H9 (cell line): ENCODE measurements at regions not wholly inside any gene's neighbourhood (a gene's known extent, or its start where the extent isn't known, plus 50 kb on each side); places are given as distances from the start of the nearest gene placed in this dataset.

ENCODE experiments used
- DNase-seq: peaks from one replicate; pipeline ENCODE4 v3.0.0-alpha.2; 2017
- H2AFZ ChIP-seq: one replicate; pipeline ENCODE4 v1.6.1; 2013; ENCODE audit warnings: mild to moderate bottlenecking, low read length, control low read depth, moderate library complexity
- H2AK5ac ChIP-seq: 2 replicates; pipeline ENCODE4 v1.6.1; 2013; ENCODE audit warnings: low read length, control low read depth, mixed read lengths; ENCODE audit not compliant: insufficient read length
- H2BK120ac ChIP-seq: one replicate; pipeline ENCODE4 v1.6.1; 2013; ENCODE audit warnings: low read depth, mild to moderate bottlenecking, low read length, control low read depth, inconsistent platforms; ENCODE audit not compliant: poor library complexity, severe bottlenecking
- H2BK12ac ChIP-seq: 2 replicates; pipeline ENCODE4 v1.6.1; 2013; ENCODE audit warnings: low read length, control low read depth, mixed read lengths, low read depth; ENCODE audit not compliant: insufficient read length
- H2BK15ac ChIP-seq: 2 replicates; pipeline ENCODE4 v1.6.1; 2013; ENCODE audit warnings: low read depth, low read length, control low read depth
- H2BK20ac ChIP-seq: one replicate; pipeline ENCODE4 v1.6.1; 2013; ENCODE audit warnings: low read depth, mild to moderate bottlenecking, low read length, control low read depth, inconsistent platforms; ENCODE audit not compliant: poor library complexity, severe bottlenecking
- H2BK5ac ChIP-seq: 2 replicates; pipeline ENCODE4 v1.6.1; 2013; ENCODE audit warnings: low read length, control low read depth, mixed read lengths; ENCODE audit not compliant: insufficient read length
- H3K14ac ChIP-seq: 2 replicates; pipeline ENCODE4 v1.6.1; 2013; ENCODE audit warnings: low read length, control low read depth; ENCODE audit not compliant: insufficient read depth
- H3K18ac ChIP-seq: 2 replicates; pipeline ENCODE4 v1.6.1; 2013; ENCODE audit warnings: low read depth, mild to moderate bottlenecking, mixed read lengths, low read length, control low read depth; ENCODE audit not compliant: insufficient read length
- H3K23ac ChIP-seq: 2 replicates; pipeline ENCODE4 v1.6.1; 2013; ENCODE audit warnings: low read length, control low read depth, mixed read lengths, low read depth; ENCODE audit not compliant: insufficient read length
- H3K23me2 ChIP-seq: 2 replicates; pipeline ENCODE4 v1.6.1; 2013; ENCODE audit warnings: low read depth, mild to moderate bottlenecking, mixed read lengths, low read length, control low read depth; ENCODE audit not compliant: insufficient read length, poor library complexity, severe bottlenecking
- H3K27ac ChIP-seq: 2 replicates; pipeline ENCODE4 v1.5.1; 2013; ENCODE audit warnings: low read length, control low read depth, mixed read lengths, low read depth; ENCODE audit not compliant: insufficient read length
- H3K27me3 ChIP-seq: 2 replicates; pipeline ENCODE4 v1.6.1; 2013; ENCODE audit warnings: low read length, control low read depth, inconsistent platforms; ENCODE audit not compliant: insufficient read depth
- H3K4ac ChIP-seq: 2 replicates; pipeline ENCODE4 v1.6.1; 2013; ENCODE audit warnings: low read depth, mild to moderate bottlenecking, control low read depth, inconsistent platforms, low read length, moderate library complexity
- H3K4me1 ChIP-seq: 2 replicates; pipeline ENCODE4 v1.6.1; 2013; ENCODE audit warnings: low read length, control low read depth, inconsistent platforms; ENCODE audit not compliant: insufficient read depth
- H3K4me2 ChIP-seq: 2 replicates; pipeline ENCODE4 v1.6.1; 2013; ENCODE audit warnings: low read length, control low read depth, mixed read lengths; ENCODE audit not compliant: insufficient read length, insufficient read depth
- H3K56ac ChIP-seq: 2 replicates; pipeline ENCODE4 v1.6.1; 2013; ENCODE audit warnings: low read depth, mild to moderate bottlenecking, mixed read lengths, low read length, control low read depth; ENCODE audit not compliant: insufficient read length
- H3K79me1 ChIP-seq: 2 replicates; pipeline ENCODE4 v1.6.1; 2013; ENCODE audit warnings: low read depth, mild to moderate bottlenecking, moderate library complexity, low read length, control low read depth, inconsistent platforms; ENCODE audit not compliant: insufficient read depth, poor library complexity, severe bottlenecking
- H3K79me2 ChIP-seq: 2 replicates; pipeline ENCODE4 v1.6.1; 2013; ENCODE audit warnings: low read length, control low read depth, inconsistent platforms; ENCODE audit not compliant: insufficient read depth
- H3K9ac ChIP-seq: 2 replicates; pipeline ENCODE4 v1.6.1; 2013; ENCODE audit warnings: low read length, control low read depth, mixed read lengths; ENCODE audit not compliant: insufficient read length; ENCODE audit errors: extremely low read depth
- H3K9me3 ChIP-seq: one replicate; pipeline ENCODE4 v1.6.1; 2013; ENCODE audit warnings: low read depth, low read length, inconsistent platforms; ENCODE audit not compliant: control insufficient read depth
- H3T11ph ChIP-seq: one replicate; pipeline ENCODE4 v1.6.1; 2013; ENCODE audit warnings: mild to moderate bottlenecking, low read length, control low read depth, inconsistent platforms
- H4K20me1 ChIP-seq: one replicate; pipeline ENCODE4 v1.6.1; 2013; ENCODE audit not compliant: control insufficient read depth, insufficient read length, insufficient read depth
- H4K5ac ChIP-seq: 2 replicates; pipeline ENCODE4 v1.6.1; 2013; ENCODE audit warnings: low read depth, mild to moderate bottlenecking, mixed read lengths, low read length, control low read depth; ENCODE audit not compliant: insufficient read length
- H4K8ac ChIP-seq: replicated peaks from 2 replicates; pipeline ENCODE4 v1.6.1; 2013; ENCODE audit warnings: low read length, control low read depth, mixed read lengths, low read depth; ENCODE audit not compliant: insufficient read length
- H4K91ac ChIP-seq: 2 replicates; pipeline ENCODE4 v1.6.1; 2013; ENCODE audit warnings: low read depth, mild to moderate bottlenecking, moderate library complexity, mixed read lengths, low read length, control low read depth; ENCODE audit not compliant: insufficient read length
- H3K27ac Mint-ChIP-seq, 3 experiments: 2 replicates in 2 of 3; 3 replicates in 1 of 3; pipeline ENCODE4 v1.8.0; 2020 to 2021; ENCODE audit warnings: mixed read lengths in 3 of 3, mild to moderate bottlenecking in 1 of 3, moderate library complexity in 1 of 3
- H3K27me3 Mint-ChIP-seq: 2 replicates; pipeline ENCODE4 v1.8.0; 2021; ENCODE audit warnings: low read depth, mild to moderate bottlenecking, moderate library complexity, mixed read lengths
- H3K36me3 Mint-ChIP-seq, 3 experiments: 2 replicates in 2 of 3; 3 replicates in 1 of 3; pipeline ENCODE4 v1.8.0; 2020 to 2021; ENCODE audit warnings: low read depth in 3 of 3, mixed read lengths in 3 of 3; ENCODE audit not compliant: insufficient read depth in 1 of 3
- H3K4me1 Mint-ChIP-seq, 2 experiments: 2 replicates each; pipeline ENCODE4 v1.8.0; 2020; ENCODE audit warnings: mixed read lengths in 2 of 2
- H3K4me3 Mint-ChIP-seq, 2 experiments: 2 replicates in 1 of 2; 3 replicates in 1 of 2; pipeline ENCODE4 v1.8.0; 2020 to 2021; ENCODE audit warnings: mild to moderate bottlenecking in 2 of 2, mixed read lengths in 2 of 2, moderate library complexity in 1 of 2
- H3K9me3 Mint-ChIP-seq, 2 experiments: 2 replicates in 1 of 2; 3 replicates in 1 of 2; pipeline ENCODE4 v1.8.0; 2020; ENCODE audit warnings: mild to moderate bottlenecking in 2 of 2, mixed read lengths in 2 of 2, moderate library complexity in 1 of 2
- WGBS: extraction: QIAGEN DNeasy Blood & Tissue Kit; methylation state at CpG from one replicate; pipeline ENCODE4 v1.1.7; 2013; ENCODE audit warnings: missing lambda C conversion rate, low lambda C conversion rate, mixed read lengths; ENCODE audit not compliant: insufficient read length; ENCODE audit errors: extremely low coverage; 5-methylcytosine and 5-hydroxymethylcytosine counted together
- TF ChIP-seq, protein P1 (sequence below): fragments of 200-600 bp; sonication (generic); conservative IDR thresholded peaks from 3 replicates; pipeline ENCODE4 v1.8.0; 2021; ENCODE audit warnings: antibody characterized with exemption, mild to moderate bottlenecking

DNA sequence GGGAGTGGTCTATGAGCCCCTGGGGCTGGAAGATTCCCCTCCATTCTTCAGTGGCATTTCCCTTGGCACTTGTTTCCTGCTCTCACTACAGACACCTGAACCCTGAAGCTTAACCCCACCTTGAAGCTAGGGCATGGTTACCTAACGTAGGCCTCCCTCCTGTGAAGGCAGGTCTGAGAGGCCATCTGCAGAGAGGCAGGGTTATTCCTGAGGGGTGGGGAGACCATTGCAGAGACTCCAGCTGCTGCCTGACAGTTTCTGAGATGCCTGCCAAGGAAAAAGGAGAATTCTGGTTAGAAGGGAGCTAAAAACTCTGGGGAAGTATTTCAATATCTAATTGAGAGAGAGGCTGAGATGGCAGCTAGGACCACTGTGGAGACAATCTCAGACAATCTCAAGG lies 119.3 kb upstream of the NDUFV2 start:
- no peak overlapping the region for H2AFZ ChIP-seq

More for the DNA sequence above, 119.3 kb upstream of the NDUFV2 start:
- Histone ChIP-seq H4K91ac (no peak overlapping the region), H3K23ac (no peak overlapping the region), H4K8ac (no peak overlapping the region), H3K9ac (no peak overlapping the region), H4K5ac (no peak overlapping the region), H2BK5ac (no peak overlapping the region), H3K4me1 (peaks cover 6% of the 10 kb centered on the region), H3K18ac (no peak overlapping the region), H2BK12ac (no peak overlapping the region), H3K56ac (no peak overlapping the region), H3K4ac (no peak overlapping the region), H3K79me1 (no peaks in the 10 kb centered on the region), H3K9me3 (no peaks in the 10 kb centered on the region), H2BK15ac (no peak overlapping the region), H2AK5ac (no peak overlapping the region), H3K4me2 (no peak overlapping the region), H2BK120ac (no peak overlapping the region), H3K27me3 (no peaks in the 10 kb centered on the region), H3K23me2 (no peaks in the 10 kb centered on the region), H2BK20ac (no peak overlapping the region), H3K27ac (no peak overlapping the region), H4K20me1 (no peaks in the 10 kb centered on the region), H3K14ac (no peak overlapping the region), H3K79me2 (no peaks in the 10 kb centered on the region), H3T11ph (no peak overlapping the region)
- WGBS, result no CpG with 5 or more reads among the region's 1 CpG
- H3K36me3 Mint-ChIP-seq, result no peaks in the 10 kb centered on the region; a peak in 1 of 7 replicates
- peak overlapping the region in 1 of 3 experiments; percentile 56; a peak in 1 of 7 replicates for H3K27ac Mint-ChIP-seq
- no peaks in the 10 kb centered on the region for H3K27me3 Mint-ChIP-seq
- H3K9me3 Mint-ChIP-seq, result no peaks in the 10 kb centered on the region
- TF ChIP-seq, protein P1, sequence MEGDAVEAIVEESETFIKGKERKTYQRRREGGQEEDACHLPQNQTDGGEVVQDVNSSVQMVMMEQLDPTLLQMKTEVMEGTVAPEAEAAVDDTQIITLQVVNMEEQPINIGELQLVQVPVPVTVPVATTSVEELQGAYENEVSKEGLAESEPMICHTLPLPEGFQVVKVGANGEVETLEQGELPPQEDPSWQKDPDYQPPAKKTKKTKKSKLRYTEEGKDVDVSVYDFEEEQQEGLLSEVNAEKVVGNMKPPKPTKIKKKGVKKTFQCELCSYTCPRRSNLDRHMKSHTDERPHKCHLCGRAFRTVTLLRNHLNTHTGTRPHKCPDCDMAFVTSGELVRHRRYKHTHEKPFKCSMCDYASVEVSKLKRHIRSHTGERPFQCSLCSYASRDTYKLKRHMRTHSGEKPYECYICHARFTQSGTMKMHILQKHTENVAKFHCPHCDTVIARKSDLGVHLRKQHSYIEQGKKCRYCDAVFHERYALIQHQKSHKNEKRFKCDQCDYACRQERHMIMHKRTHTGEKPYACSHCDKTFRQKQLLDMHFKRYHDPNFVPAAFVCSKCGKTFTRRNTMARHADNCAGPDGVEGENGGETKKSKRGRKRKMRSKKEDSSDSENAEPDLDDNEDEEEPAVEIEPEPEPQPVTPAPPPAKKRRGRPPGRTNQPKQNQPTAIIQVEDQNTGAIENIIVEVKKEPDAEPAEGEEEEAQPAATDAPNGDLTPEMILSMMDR, result no peak
- peaks cover 31 to 47% of the 10 kb centered on the region in 2 experiments for H3K4me1 Mint-ChIP-seq
- no peak for DNase-seq
- H3K4me3 Mint-ChIP-seq, result no peak overlapping the region
